HUES48 (cell line): ENCODE measurements at regions not wholly inside any gene's neighbourhood (a gene's known extent, or its start where the extent isn't known, plus 50 kb on each side); places are given as distances from the start of the nearest gene placed in this dataset.
"Not testable (repeated sequence)": the region's sequence is repeated elsewhere in the genome, so short reads cannot be mapped to it uniquely, and the experiment has no call there.

ENCODE experiments used
- H3K27ac ChIP-seq: one replicate; pipeline ENCODE4 v1.7.0; 2013; ENCODE audit warnings: low read depth, low read length, inconsistent platforms
- H3K27me3 ChIP-seq: 2 replicates; pipeline ENCODE4 v1.6.1; 2013; ENCODE audit warnings: mild to moderate bottlenecking, low read length; ENCODE audit not compliant: control insufficient read depth, insufficient read depth
- H3K36me3 ChIP-seq: 2 replicates; pipeline ENCODE4 v1.6.1; 2013; ENCODE audit warnings: low read length; ENCODE audit not compliant: control insufficient read depth, insufficient read depth
- H3K4me1 ChIP-seq: 2 replicates; pipeline ENCODE4 v1.6.1; 2013; ENCODE audit warnings: mild to moderate bottlenecking, low read length; ENCODE audit not compliant: control insufficient read depth, insufficient read depth
- H3K4me3 ChIP-seq: 2 replicates; pipeline ENCODE4 v1.5.1; 2013; ENCODE audit warnings: mild to moderate bottlenecking, low read depth, low read length
- H3K9ac ChIP-seq: 2 replicates; pipeline ENCODE4 v1.6.1; 2013; ENCODE audit warnings: mild to moderate bottlenecking, low read depth, low read length, moderate library complexity
- H3K9me3 ChIP-seq: 2 replicates; pipeline ENCODE4 v1.6.1; 2013; ENCODE audit warnings: low read length; ENCODE audit not compliant: control insufficient read depth, insufficient read depth

DNA sequence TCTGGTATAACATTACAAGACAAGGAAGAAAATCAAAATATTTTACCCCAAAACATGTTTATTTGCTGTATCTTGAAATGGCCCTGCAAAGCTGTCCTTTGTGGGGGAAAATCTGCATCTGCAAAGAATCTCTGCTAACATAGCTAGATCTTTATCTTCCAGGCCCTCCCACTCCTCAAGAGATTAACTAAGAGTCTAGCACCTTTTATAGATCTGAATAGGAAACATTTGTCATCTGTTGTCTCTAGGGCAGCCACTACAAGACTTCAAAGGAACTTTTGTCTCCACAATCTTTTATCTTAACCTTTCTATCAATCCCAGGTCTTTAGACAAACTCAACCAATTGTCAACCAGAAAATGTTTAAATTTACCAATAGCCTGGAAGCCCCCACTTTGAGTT, 427.6 kb upstream of the ID2 start:
- H3K36me3 ChIP-seq, H3K27me3 ChIP-seq, H3K4me3 ChIP-seq, H3K9ac ChIP-seq, H3K9me3 ChIP-seq: not testable (repeated sequence)
- Histone ChIP-seq H3K27ac (peak overlapping the region; percentile 91), H3K4me1 (peaks cover 30% of the 10 kb centered on the region)

DNA sequence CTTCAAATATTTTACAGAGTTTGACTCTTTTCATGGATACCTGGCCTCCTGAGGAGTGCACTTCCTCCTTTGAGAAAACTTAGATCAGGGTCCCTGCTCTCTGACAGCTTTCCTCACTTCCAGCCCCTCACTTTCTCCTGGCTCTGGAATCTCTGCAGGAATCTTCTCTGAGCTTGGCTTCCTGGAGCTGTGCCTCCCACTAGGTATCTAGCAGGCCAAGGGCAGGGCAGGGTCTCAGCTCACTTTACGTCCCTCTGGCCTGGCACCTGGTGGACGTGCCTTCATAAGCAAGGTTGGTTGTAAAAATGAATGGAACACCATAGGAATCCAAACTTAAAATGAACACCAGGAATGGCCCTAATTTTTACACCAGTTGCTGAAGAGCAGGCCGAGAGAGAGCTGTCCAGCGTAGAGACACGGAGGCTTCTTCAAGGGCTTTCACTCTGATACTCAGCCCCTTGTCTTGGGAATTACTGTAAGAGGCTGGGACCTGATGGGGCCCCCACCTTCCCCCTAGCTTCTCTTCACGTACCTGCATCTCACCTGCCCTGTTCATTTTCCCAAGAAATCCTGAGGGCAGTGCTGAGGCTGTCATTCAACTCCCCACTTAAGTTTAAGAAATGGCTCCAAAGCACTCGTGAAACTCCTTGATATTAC, 426.9 kb upstream of the ID2 start:
- peaks cover 30% of the 10 kb centered on the region for H3K4me1 ChIP-seq
- H3K27ac ChIP-seq: peak overlapping the region; percentile 91
- H3K9me3 ChIP-seq: peaks cover 4% of the 10 kb centered on the region; the same call in 1 of the 2 replicates
- no peaks in the 10 kb centered on the region for H3K27me3 ChIP-seq
- no peak overlapping the region for H3K9ac ChIP-seq
- no peak overlapping the region for H3K4me3 ChIP-seq
- no peaks in the 10 kb centered on the region for H3K36me3 ChIP-seq

DNA sequence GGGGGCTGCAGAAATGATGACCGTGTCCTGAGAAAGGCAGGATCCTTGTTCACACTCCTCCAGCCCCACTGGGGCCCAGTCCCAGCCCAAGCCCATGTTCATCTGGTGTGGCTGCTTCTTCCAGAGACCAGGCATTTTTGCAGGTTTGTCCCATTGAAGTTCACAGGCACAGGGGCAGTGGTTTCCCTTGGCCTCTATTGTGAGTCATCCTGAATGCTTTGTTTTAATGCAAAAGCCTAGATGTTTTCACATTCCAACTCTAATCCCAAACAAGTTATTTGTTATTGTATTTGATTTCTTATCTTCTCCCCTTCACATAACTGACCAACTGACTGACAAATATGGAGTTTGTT, 426.4 kb upstream of the ID2 start:
- H3K27me3 ChIP-seq: no peaks in the 10 kb centered on the region
- H3K27ac ChIP-seq: peak overlapping the region; percentile 91
- H3K9ac ChIP-seq: no peak overlapping the region
- no peaks in the 10 kb centered on the region for H3K36me3 ChIP-seq
- peaks cover 30% of the 10 kb centered on the region for H3K4me1 ChIP-seq
- H3K4me3 ChIP-seq: no peak overlapping the region
- peaks cover 1% of the 10 kb centered on the region; the same call in 1 of the 2 replicates for H3K9me3 ChIP-seq

DNA sequence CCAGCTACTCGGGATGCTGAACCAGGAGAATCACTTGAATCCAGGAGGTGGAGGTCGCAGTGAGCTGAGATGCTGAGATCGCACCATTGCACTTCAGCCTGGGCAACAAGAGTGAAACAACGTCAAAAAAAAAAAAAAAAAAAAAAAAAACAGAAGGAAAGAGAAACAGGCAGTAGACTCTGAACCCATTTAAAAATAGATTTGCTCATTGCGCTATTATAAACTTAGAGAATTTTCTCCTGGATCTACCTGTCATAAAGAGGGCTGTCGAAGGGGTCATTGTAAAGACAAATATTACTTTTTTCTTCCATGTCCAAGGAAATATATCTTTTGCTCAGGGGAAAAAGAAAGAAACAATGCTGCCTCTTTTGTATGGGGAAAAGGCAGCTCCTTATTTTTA, 425.0 kb upstream of the ID2 start:
- Histone ChIP-seq H3K36me3 (no peaks in the 10 kb centered on the region), H3K27ac (peak overlapping the region; percentile 85), H3K9ac (no peak overlapping the region), H3K4me3 (no peak overlapping the region), H3K27me3 (no peaks in the 10 kb centered on the region), H3K9me3 (no peaks in the 10 kb centered on the region), H3K4me1 (peaks cover 30% of the 10 kb centered on the region)

DNA sequence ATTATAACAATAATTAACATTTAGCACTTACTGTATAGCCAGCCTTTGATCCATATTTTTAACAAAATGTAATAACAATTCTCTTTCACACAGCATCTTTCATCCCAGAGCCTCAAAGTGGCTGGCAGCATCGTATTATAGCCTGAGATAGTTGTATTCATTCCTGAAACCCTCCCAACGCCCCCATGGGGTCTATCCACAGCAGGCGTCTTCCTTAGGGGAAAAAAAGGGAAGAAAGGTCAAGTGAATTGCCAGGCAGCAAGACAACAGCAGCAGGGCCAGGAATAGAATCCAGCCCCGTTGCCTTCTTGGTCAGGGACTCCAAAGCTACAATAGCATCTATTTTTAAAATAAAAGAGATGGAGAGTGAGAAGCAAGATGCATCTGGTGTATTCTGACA, 424.4 kb upstream of the ID2 start:
- peak overlapping the region; percentile 85 for H3K27ac ChIP-seq

DNA sequence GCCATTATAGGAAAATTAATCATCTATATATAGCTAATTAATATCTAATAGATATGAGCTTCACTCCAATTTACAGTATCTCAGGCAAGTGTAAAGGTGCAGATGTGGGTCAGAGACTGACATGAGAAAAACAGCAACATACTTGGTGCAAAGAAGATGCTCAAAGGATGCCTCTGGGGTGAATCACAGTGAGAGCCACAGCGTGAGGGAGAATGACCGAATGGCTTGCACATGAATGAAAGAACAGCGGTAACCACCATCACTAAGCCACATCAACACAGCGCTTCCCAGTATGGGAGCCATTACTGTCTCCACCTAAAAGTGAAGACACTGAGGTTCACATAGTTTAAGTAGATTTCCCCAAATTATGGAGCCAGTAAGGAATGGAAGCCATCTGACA, 423.4 kb upstream of the ID2 start:
- Histone ChIP-seq H3K9ac (no peak overlapping the region), H3K27me3 (no peaks in the 10 kb centered on the region), H3K4me1 (peaks cover 30% of the 10 kb centered on the region), H3K27ac (peak overlapping the region; percentile 60), H3K36me3 (no peaks in the 10 kb centered on the region), H3K4me3 (no peak overlapping the region), H3K9me3 (no peaks in the 10 kb centered on the region)

More for the DNA sequence above, 424.4 kb upstream of the ID2 start:
- Histone ChIP-seq H3K9me3 (no peaks in the 10 kb centered on the region), H3K36me3 (no peaks in the 10 kb centered on the region), H3K4me3 (no peak overlapping the region), H3K27me3 (no peaks in the 10 kb centered on the region), H3K9ac (no peak overlapping the region), H3K4me1 (peaks cover 30% of the 10 kb centered on the region)

DNA sequence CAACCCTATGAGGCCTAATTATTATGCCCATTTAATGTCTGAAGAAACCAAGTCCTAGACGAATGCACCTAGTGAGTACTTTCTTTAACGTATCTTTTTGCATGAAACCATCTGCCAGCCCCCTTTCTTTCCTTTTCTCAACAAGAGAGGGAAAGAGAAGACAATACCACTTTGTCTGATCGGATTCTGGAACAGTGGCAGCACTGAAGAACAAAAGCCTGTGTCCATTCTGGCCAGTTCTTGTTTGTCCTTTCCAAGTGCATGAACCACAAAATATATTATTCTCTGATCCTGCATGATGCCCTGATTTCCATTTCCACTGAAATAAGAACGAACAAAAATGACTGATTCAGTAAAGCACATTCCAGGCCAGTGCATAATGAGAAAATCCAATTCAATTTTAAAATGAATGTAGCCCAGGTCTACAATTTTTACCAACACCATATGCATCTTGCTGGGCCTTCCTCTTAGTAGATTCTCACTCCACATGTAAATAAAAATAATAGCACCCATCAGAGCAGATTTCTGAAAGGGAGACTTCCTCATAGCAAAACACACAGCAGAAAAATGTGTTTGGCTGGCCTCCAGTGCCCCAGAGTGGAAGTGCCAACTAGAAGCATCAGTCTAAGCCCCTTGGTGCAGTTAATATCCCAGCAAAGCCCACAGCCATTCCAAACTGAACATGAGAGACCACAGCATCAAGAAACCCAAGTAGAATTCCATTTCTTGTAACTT, 422.6 kb upstream of the ID2 start:
- H3K4me1 ChIP-seq: peaks cover 37% of the 10 kb centered on the region
- no peaks in the 10 kb centered on the region for H3K27me3 ChIP-seq
- H3K9ac ChIP-seq: no peak overlapping the region
- no peak overlapping the region for H3K4me3 ChIP-seq
- H3K9me3 ChIP-seq: no peaks in the 10 kb centered on the region
- H3K27ac ChIP-seq: peak overlapping the region; percentile 60
- no peaks in the 10 kb centered on the region for H3K36me3 ChIP-seq

DNA sequence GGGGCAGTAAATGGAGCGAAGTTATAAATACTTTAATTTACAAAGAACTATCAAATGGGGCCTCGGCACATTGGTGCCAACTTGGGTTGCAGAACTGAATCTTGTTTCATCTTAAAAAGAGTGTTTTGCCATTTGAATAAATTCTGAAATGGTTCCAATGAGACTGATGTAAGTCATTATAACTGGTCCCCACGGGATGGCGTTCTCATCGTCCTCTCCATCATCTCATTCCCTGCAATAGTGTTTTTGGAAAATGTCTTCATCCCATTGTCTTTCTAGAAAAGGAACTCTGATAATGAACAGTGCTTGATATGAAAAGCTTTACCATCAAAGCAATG, 422.0 kb upstream of the ID2 start:
- Histone ChIP-seq H3K4me3 (no peak overlapping the region), H3K9ac (no peak overlapping the region), H3K27me3 (no peaks in the 10 kb centered on the region), H3K9me3 (no peaks in the 10 kb centered on the region), H3K4me1 (peaks cover 38% of the 10 kb centered on the region), H3K36me3 (no peaks in the 10 kb centered on the region), H3K27ac (no peak overlapping the region)

DNA sequence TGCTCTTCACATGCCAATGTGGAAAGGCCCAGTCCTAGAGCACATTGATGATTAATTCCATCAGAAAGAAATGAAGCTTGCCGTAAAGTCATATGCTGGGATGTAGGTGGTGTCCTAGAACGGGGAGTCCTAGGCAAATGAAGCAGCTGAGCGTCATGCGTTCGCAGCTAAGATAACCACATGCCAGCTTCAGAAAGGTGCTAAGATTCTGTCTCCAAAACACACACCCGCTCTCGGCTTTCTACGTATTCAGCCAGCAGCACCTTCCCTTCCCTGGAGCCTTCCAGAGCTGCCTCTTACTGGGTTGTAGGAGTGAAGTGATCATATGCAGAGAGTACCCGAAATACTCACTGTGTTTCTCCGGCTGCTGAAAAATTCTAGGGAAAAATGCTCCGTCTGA, 421.6 kb upstream of the ID2 start:
- no peak overlapping the region for H3K9ac ChIP-seq
- no peaks in the 10 kb centered on the region for H3K36me3 ChIP-seq
- no peak overlapping the region for H3K4me3 ChIP-seq
- H3K27ac ChIP-seq: no peak overlapping the region
- H3K4me1 ChIP-seq: peaks cover 36% of the 10 kb centered on the region
- no peaks in the 10 kb centered on the region for H3K9me3 ChIP-seq
- H3K27me3 ChIP-seq: no peaks in the 10 kb centered on the region

DNA sequence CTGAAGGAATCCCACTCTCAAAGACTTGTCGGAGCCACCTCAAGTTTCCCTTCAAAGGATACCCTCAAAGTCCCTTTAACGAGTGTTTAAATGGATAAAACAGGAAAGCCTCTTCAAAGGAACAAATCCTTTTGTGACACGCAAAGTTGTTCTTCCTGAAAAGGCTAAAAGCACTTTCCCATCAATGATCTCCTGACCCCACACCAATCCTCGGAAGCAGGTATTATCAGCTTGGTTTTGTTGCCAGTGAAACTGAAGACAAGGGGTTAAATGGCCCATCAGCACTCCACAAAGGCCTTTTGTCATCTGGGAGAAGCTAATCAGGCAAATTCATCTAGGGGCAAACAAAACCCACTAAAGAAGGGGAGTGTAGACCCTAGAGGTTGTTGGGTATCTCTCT, 418.0 kb upstream of the ID2 start:
- H3K9me3 ChIP-seq: no peaks in the 10 kb centered on the region
- H3K27ac ChIP-seq: peak overlapping the region; percentile 8
- H3K36me3 ChIP-seq: no peaks in the 10 kb centered on the region
- H3K4me3 ChIP-seq: no peak overlapping the region
- no peaks in the 10 kb centered on the region for H3K27me3 ChIP-seq
- no peak overlapping the region for H3K9ac ChIP-seq
- H3K4me1 ChIP-seq: peaks cover 13% of the 10 kb centered on the region

DNA sequence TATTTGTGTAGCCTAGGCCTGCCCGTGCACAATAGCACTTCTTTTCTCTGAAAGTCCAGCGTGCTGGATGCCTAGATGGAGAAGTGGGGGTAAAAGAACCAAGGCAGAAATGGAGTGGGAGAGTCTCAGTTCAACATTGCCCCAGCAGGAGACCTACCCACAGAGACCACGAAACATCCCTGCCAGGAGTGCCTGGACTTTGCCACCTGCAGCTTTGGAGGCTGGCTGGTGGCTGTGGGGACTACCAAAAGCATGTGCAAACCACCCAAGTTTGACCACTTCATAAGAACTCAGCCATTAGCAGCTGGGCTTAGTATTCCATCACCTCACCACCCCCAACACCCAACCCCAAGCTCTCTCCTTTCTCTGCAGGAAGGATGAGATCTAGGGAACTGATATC, 416.9 kb upstream of the ID2 start:
- Histone ChIP-seq H3K27me3 (no peaks in the 10 kb centered on the region), H3K9me3 (no peaks in the 10 kb centered on the region), H3K9ac (no peak overlapping the region), H3K36me3 (no peaks in the 10 kb centered on the region), H3K4me1 (peaks cover 13% of the 10 kb centered on the region), H3K4me3 (no peak overlapping the region), H3K27ac (no peak overlapping the region)
